ENCODE measurements at regions not wholly inside any gene's neighbourhood (a gene's known extent, or its start where the extent isn't known, plus 50 kb on each side); places are given as distances from the start of the nearest gene placed in this dataset.

DNA sequence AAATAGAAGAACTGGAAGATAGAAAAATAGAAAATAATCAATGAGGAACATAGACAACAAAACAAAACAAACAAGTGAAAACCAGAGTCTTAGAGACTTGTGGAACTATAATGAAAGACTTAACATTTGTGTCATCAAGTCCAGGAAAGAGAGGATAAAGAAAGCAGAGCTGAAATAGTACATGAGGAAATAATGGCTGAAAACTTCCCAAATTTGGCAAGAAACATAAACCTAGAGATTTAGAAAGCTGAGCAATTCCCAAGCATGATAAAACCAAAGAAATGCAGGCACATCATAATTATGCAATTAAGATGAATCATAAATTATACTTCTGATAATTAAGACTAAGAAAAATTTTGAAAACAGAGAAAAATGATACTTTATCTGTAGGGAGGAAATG lies 614.5 kb downstream of the ETS1 start:
- Histone ChIP-seq H3K27me3 (replicated peaks in 1 of 4; ENCODE audit: control extremely low read depth in 1 of 4, control insufficient read depth in 3 of 4, insufficient read depth in 4 of 4, low read length in 3 of 4) (peaks cover 0 to 3% (median 0%) of the 10 kb centered on the region in 4 experiments), H2AFZ (ENCODE audit: insufficient read depth, low read depth, low read length, poor library complexity, severe bottlenecking) (no peak overlapping the region), H3K4me1 (ENCODE audit: control insufficient read depth in 2 of 2, insufficient read depth in 2 of 2, low read length in 2 of 2) (no peaks in the 10 kb centered on the region), H3K4me2 (replicated peaks; ENCODE audit: low read depth, low read length, poor library complexity, severe bottlenecking) (no peak overlapping the region), H3K4me3 (ENCODE audit: control extremely low read depth in 1 of 5, extremely low read depth in 1 of 5, insufficient read depth in 1 of 5, low read depth in 2 of 5, low read length in 4 of 5) (no peak overlapping the region), H4K20me1 (ENCODE audit: control insufficient read depth, insufficient read depth, low read length, poor library complexity, severe bottlenecking) (no peaks in the 10 kb centered on the region), H3K9ac (ENCODE audit: low read length) (no peak overlapping the region), H3K79me2 (ENCODE audit: control insufficient read depth, insufficient read depth, low read length) (no peaks in the 10 kb centered on the region), H3K9me3 (ENCODE audit: control extremely low read depth in 1 of 3, control insufficient read depth in 2 of 3, insufficient read depth in 1 of 3, low read length in 2 of 3) (no peaks in the 10 kb centered on the region), H3K27ac (ENCODE audit: low read length in 2 of 2) (no peak overlapping the region), H3K36me3 (replicated peaks in 1 of 2; ENCODE audit: control extremely low read depth in 1 of 2, control insufficient read depth in 1 of 2, extremely low read depth in 1 of 2, insufficient read depth in 2 of 2, low read length in 1 of 2) (no peaks in the 10 kb centered on the region)
- Mint-ChIP-seq H3K27ac (no peak overlapping the region), H3K4me3 (no peak overlapping the region), H3K27me3 (peaks cover 10% of the 10 kb centered on the region), H3K4me1 (no peaks in the 10 kb centered on the region), H3K9me3 (ENCODE audit: insufficient read depth) (peaks cover under 1% of the 10 kb centered on the region)
- intact Hi-C loops (cut with micrococcal nuclease) = no loop called here
- DNase-seq (no peak), ATAC-seq (ENCODE audit: low read depth) (no peak)
- CTCF ChIA-PET = no interaction called here
- no peak for TF ChIP-seq EZH2 (IDR thresholded peaks at IDR 0.05; ENCODE audit: borderline replicate concordance, insufficient read depth, low read depth, low read length, poor library complexity, severe bottlenecking)
- no peak for TF ChIP-seq CTCF (IDR thresholded peaks at IDR 0.05)
- POLR2A ChIA-PET = no interaction called here

DNA sequence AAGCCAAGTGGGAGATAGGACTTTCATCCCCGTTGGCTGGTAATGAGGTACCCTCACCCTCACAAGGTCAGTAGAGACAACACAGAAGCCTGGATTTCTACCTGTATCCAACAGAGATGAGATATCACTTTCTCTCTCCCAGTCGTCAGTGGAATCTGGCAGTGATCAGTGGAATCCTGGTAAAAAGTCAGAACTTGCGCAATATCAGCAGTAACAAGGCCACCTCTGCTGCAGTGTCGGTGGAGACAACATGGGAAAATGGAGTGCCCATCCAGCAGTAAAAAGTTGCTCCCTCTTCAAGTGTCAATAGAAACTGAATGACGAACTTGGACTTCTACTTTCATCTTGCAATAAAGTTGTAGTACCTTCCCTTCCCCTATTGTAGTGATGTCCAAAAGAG lies 615.9 kb downstream of the ETS1 start:
- H3K4me1 Mint-ChIP-seq = no peaks in the 10 kb centered on the region
- H3K27ac Mint-ChIP-seq = no peak overlapping the region
- no peak for TF ChIP-seq CTCF (IDR thresholded peaks at IDR 0.05)
- TF ChIP-seq EZH2 (IDR thresholded peaks at IDR 0.05; ENCODE audit: borderline replicate concordance, insufficient read depth, low read depth, low read length, poor library complexity, severe bottlenecking) = no peak
- Histone ChIP-seq H3K4me1 (ENCODE audit: control insufficient read depth in 2 of 2, insufficient read depth in 2 of 2, low read length in 2 of 2) (no peaks in the 10 kb centered on the region), H3K4me3 (ENCODE audit: control extremely low read depth in 1 of 5, extremely low read depth in 1 of 5, insufficient read depth in 1 of 5, low read depth in 2 of 5, low read length in 4 of 5) (no peak overlapping the region), H3K4me2 (replicated peaks; ENCODE audit: low read depth, low read length, poor library complexity, severe bottlenecking) (no peak overlapping the region), H3K9me3 (ENCODE audit: control extremely low read depth in 1 of 3, control insufficient read depth in 2 of 3, insufficient read depth in 1 of 3, low read length in 2 of 3) (no peaks in the 10 kb centered on the region), H2AFZ (ENCODE audit: insufficient read depth, low read depth, low read length, poor library complexity, severe bottlenecking) (no peak overlapping the region), H4K20me1 (ENCODE audit: control insufficient read depth, insufficient read depth, low read length, poor library complexity, severe bottlenecking) (no peaks in the 10 kb centered on the region), H3K79me2 (ENCODE audit: control insufficient read depth, insufficient read depth, low read length) (no peaks in the 10 kb centered on the region), H3K27me3 (replicated peaks in 1 of 4; ENCODE audit: control extremely low read depth in 1 of 4, control insufficient read depth in 3 of 4, insufficient read depth in 4 of 4, low read length in 3 of 4) (peaks cover 0 to 3% (median 0%) of the 10 kb centered on the region in 4 experiments), H3K27ac (ENCODE audit: low read length in 2 of 2) (no peak overlapping the region), H3K9ac (ENCODE audit: low read length) (no peak overlapping the region), H3K36me3 (replicated peaks in 1 of 2; ENCODE audit: control extremely low read depth in 1 of 2, control insufficient read depth in 1 of 2, extremely low read depth in 1 of 2, insufficient read depth in 2 of 2, low read length in 1 of 2) (no peaks in the 10 kb centered on the region)
- no peak overlapping the region for H3K4me3 Mint-ChIP-seq
- POLR2A ChIA-PET = no interaction called here
- peaks cover 10% of the 10 kb centered on the region for H3K27me3 Mint-ChIP-seq
- H3K9me3 Mint-ChIP-seq (ENCODE audit: insufficient read depth) = no peaks in the 10 kb centered on the region
- DNase-seq (no peak), ATAC-seq (ENCODE audit: low read depth) (no peak)
- CTCF ChIA-PET = no interaction called here
- 97% methylated on average over 4 of the region's 5 CpGs for WGBS (ENCODE audit: insufficient coverage)
- intact Hi-C loops (cut with micrococcal nuclease) = no loop called here

Data from B cell (primary cell).